GM12878 (cell line): ENCODE measurements at regions not wholly inside any gene's neighbourhood (a gene's known extent, or its start where the extent isn't known, plus 50 kb on each side); places are given as distances from the start of the nearest gene placed in this dataset.

Experiments used
- BHLHE40 ChIP-seq, 2 experiments: fragments of 450-650 bp in 1 of 2; IDR thresholded peaks; 2 replicates each; pipeline ENCODE4 v1.6.1; 2011 to 2017; ENCODE audit warnings: low read depth in 2 of 2, borderline replicate concordance in 1 of 2, improper control_type of control experiment in 1 of 2, low read length in 1 of 2, mild to moderate bottlenecking in 1 of 2
- CBFB ChIP-seq: IDR thresholded peaks from 2 replicates; pipeline ENCODE4 v1.6.1; 2016; ENCODE audit warnings: antibody characterized with exemption, low read depth
- E4F1 ChIP-seq: fragments of 450-650 bp; IDR thresholded peaks from 2 replicates; pipeline ENCODE4 v1.6.1; 2018; ENCODE audit warnings: borderline replicate concordance, mild to moderate bottlenecking; ENCODE audit not compliant: partially characterized antibody
- FOXM1 ChIP-seq: IDR thresholded peaks from 2 replicates; pipeline ENCODE4 v1.6.1; 2012; ENCODE audit warnings: low read depth, mild to moderate bottlenecking, inconsistent platforms, low read length, moderate library complexity
- HDAC2 ChIP-seq: fragments of 200-600 bp; sonication (generic); IDR thresholded peaks from 2 replicates; pipeline ENCODE4 v1.6.1; 2017
- JUNB ChIP-seq: IDR thresholded peaks from 2 replicates; pipeline ENCODE4 v1.6.1; 2016; ENCODE audit warnings: antibody characterized with exemption, mild to moderate bottlenecking
- MEF2B ChIP-seq: fragments of 450-650 bp; IDR thresholded peaks from 2 replicates; pipeline ENCODE4 v1.6.1; 2018; ENCODE audit warnings: mild to moderate bottlenecking, moderate library complexity; ENCODE audit not compliant: partially characterized antibody, poor library complexity, severe bottlenecking
- MTA2 ChIP-seq: fragments of 450-650 bp; IDR thresholded peaks from 2 replicates; pipeline ENCODE4 v1.6.1; 2016; ENCODE audit warnings: low read depth, mild to moderate bottlenecking, moderate library complexity
- MYB ChIP-seq: fragments of 150-350 bp; IDR thresholded peaks from 2 replicates; pipeline ENCODE4 v1.6.1; 2014; ENCODE audit warnings: mild to moderate bottlenecking, low read depth, low read length, borderline replicate concordance
- NFIC ChIP-seq: IDR thresholded peaks from 2 replicates; pipeline ENCODE4 v1.6.1; 2012; ENCODE audit warnings: low read depth, mild to moderate bottlenecking, inconsistent platforms, low read length, moderate library complexity
- RAD21 ChIP-seq: IDR thresholded peaks from 2 replicates; pipeline ENCODE4 v1.6.1; 2011; ENCODE audit warnings: mild to moderate bottlenecking, low read depth, low read length, moderate library complexity; ENCODE audit not compliant: insufficient read depth
- RAD51 ChIP-seq: fragments of 450-650 bp; IDR thresholded peaks from 2 replicates; pipeline ENCODE4 v1.6.1; 2016; ENCODE audit warnings: moderate library complexity, mild to moderate bottlenecking, inconsistent platforms
- SIX5 ChIP-seq: IDR thresholded peaks from 2 replicates; pipeline ENCODE4 v1.6.1; 2011; ENCODE audit warnings: mild to moderate bottlenecking, low read depth, low read length, moderate library complexity; ENCODE audit not compliant: severe bottlenecking
- SP1 ChIP-seq: IDR thresholded peaks from one replicate; pipeline ENCODE4 v1.6.1; 2011; ENCODE audit warnings: low read depth, low read length
- TARDBP ChIP-seq: IDR thresholded peaks from 2 replicates; pipeline ENCODE4 v1.6.1; 2016; ENCODE audit warnings: borderline replicate concordance
- YBX1 ChIP-seq: fragments of 450-650 bp; IDR thresholded peaks from 2 replicates; pipeline ENCODE4 v1.6.1; 2016; ENCODE audit warnings: antibody characterized with exemption
- ZBED1 ChIP-seq: IDR thresholded peaks from 2 replicates; pipeline ENCODE4 v1.6.1; 2016; ENCODE audit warnings: borderline replicate concordance
- TF ChIP-seq, protein P1 (sequence below): fragments of 450-650 bp; conservative IDR thresholded peaks from 2 replicates; pipeline ENCODE4 v1.6.1; 2017; ENCODE audit warnings: mild to moderate bottlenecking, moderate library complexity
- TF ChIP-seq, protein P2 (sequence below): fragments of 450-650 bp; IDR thresholded peaks from 2 replicates; pipeline ENCODE4 v1.6.1; 2017; ENCODE audit warnings: mild to moderate bottlenecking, moderate library complexity
- TF ChIP-seq, protein P3 (sequence below): fragments of 450-650 bp; IDR thresholded peaks from 2 replicates; pipeline ENCODE4 v1.6.1; 2017; ENCODE audit warnings: mild to moderate bottlenecking, low read depth, inconsistent platforms; ENCODE audit not compliant: poor library complexity, severe bottlenecking

DNA sequence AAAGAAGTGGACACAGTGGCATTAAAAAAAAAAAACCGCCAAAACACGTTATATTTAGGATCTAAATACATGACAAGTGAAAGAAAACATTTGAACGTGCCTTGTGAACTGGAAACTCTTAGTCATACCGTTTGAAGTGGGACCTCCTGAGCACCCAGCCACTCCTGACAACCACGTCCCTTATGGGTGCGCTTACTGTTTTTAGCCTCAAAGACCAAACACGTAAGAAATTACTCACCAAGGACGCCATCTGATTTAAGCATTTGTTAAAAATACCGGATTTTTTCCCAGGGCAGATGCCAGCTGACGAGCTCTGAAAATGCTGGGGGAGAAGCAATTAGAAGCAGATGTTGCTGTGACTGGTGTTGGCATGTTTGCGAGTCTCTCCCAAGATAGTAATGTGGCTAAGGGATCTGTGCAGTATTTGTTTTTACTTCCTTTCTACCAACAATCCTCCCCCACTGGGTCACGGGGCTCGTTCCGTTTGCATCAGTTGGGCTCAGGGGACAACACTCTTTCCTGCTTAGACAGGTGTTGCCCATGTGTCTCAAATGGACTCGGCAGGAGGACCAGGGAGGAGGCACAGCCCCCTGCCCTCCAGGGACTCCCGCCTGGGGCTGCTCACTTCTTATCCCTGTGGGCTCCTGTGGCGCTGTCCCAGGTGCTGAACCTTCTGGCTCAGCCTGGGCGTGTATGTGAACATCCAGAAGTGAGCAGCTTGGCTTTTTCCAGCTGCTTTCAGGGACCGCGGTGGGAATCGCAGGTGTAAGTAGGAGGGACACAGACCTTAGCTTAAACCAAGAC, 101.0 kb downstream of the BEGAIN start (continued):
- TF ChIP-seq ZBED1 (peak; percentile 50; the same call in 1 of the 2 replicates), RAD51 (peak; percentile 43; the same call in 1 of the 2 replicates), TARDBP (no peak), E4F1 (no peak), FOXM1 (no peak), MTA2 (peak; percentile 64; the same call in 1 of the 2 replicates), HDAC2 (no peak), MYB (peak; percentile 67; the same call in 1 of the 2 replicates), CBFB (0 out of 2 replicates have a peak, but pooled peaks have one; percentile 37), SP1 (no peak), NFIC (peak; percentile 70; the same call in 1 of the 2 replicates), YBX1 (no peak), JUNB (peak; percentile 66), MEF2B (peak; percentile 86), RAD21 (no peak), SIX5 (no peak), BHLHE40 (IDR thresholded peaks at IDR 0.05; ENCODE audit: borderline replicate concordance in 1 of 2, low read depth in 2 of 2, low read length in 1 of 2) (peak; percentile 66 to 75; a peak in 3 of 4 replicates)
- TF ChIP-seq, protein P1, sequence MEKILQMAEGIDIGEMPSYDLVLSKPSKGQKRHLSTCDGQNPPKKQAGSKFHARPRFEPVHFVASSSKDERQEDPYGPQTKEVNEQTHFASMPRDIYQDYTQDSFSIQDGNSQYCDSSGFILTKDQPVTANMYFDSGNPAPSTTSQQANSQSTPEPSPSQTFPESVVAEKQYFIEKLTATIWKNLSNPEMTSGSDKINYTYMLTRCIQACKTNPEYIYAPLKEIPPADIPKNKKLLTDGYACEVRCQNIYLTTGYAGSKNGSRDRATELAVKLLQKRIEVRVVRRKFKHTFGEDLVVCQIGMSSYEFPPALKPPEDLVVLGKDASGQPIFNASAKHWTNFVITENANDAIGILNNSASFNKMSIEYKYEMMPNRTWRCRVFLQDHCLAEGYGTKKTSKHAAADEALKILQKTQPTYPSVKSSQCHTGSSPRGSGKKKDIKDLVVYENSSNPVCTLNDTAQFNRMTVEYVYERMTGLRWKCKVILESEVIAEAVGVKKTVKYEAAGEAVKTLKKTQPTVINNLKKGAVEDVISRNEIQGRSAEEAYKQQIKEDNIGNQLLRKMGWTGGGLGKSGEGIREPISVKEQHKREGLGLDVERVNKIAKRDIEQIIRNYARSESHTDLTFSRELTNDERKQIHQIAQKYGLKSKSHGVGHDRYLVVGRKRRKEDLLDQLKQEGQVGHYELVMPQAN: no peak
- TF ChIP-seq, protein P2, sequence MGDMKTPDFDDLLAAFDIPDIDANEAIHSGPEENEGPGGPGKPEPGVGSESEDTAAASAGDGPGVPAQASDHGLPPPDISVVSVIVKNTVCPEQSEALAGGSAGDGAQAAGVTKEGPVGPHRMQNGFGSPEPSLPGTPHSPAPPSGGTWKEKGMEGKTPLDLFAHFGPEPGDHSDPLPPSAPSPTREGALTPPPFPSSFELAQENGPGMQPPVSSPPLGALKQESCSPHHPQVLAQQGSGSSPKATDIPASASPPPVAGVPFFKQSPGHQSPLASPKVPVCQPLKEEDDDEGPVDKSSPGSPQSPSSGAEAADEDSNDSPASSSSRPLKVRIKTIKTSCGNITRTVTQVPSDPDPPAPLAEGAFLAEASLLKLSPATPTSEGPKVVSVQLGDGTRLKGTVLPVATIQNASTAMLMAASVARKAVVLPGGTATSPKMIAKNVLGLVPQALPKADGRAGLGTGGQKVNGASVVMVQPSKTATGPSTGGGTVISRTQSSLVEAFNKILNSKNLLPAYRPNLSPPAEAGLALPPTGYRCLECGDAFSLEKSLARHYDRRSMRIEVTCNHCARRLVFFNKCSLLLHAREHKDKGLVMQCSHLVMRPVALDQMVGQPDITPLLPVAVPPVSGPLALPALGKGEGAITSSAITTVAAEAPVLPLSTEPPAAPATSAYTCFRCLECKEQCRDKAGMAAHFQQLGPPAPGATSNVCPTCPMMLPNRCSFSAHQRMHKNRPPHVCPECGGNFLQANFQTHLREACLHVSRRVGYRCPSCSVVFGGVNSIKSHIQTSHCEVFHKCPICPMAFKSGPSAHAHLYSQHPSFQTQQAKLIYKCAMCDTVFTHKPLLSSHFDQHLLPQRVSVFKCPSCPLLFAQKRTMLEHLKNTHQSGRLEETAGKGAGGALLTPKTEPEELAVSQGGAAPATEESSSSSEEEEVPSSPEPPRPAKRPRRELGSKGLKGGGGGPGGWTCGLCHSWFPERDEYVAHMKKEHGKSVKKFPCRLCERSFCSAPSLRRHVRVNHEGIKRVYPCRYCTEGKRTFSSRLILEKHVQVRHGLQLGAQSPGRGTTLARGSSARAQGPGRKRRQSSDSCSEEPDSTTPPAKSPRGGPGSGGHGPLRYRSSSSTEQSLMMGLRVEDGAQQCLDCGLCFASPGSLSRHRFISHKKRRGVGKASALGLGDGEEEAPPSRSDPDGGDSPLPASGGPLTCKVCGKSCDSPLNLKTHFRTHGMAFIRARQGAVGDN: no peak
- TF ChIP-seq, protein P3, sequence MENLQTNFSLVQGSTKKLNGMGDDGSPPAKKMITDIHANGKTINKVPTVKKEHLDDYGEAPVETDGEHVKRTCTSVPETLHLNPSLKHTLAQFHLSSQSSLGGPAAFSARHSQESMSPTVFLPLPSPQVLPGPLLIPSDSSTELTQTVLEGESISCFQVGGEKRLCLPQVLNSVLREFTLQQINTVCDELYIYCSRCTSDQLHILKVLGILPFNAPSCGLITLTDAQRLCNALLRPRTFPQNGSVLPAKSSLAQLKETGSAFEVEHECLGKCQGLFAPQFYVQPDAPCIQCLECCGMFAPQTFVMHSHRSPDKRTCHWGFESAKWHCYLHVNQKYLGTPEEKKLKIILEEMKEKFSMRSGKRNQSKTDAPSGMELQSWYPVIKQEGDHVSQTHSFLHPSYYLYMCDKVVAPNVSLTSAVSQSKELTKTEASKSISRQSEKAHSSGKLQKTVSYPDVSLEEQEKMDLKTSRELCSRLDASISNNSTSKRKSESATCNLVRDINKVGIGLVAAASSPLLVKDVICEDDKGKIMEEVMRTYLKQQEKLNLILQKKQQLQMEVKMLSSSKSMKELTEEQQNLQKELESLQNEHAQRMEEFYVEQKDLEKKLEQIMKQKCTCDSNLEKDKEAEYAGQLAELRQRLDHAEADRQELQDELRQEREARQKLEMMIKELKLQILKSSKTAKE: no peak
